NT2/D1 (cell line): ENCODE measurements at regions not wholly inside any gene's neighbourhood (a gene's known extent, or its start where the extent isn't known, plus 50 kb on each side); places are given as distances from the start of the nearest gene placed in this dataset.
"Not testable (repeated sequence)": the region's sequence is repeated elsewhere in the genome, so short reads cannot be mapped to it uniquely, and the experiment has no call there.

Experiments
- DNase-seq: peaks from one replicate; pipeline ENCODE4 v3.0.0-alpha.2; 2011; ENCODE audit warnings: low read depth, low spot score
- H3K27me3 ChIP-seq: 2 replicates; pipeline ENCODE4 v1.6.0; 2011; ENCODE audit warnings: mild to moderate bottlenecking; ENCODE audit not compliant: insufficient read length, insufficient read depth
- H3K36me3 ChIP-seq: 2 replicates; pipeline ENCODE4 v1.6.1; 2011; ENCODE audit warnings: mild to moderate bottlenecking, low read length, mixed read lengths; ENCODE audit not compliant: insufficient read depth, insufficient read length
- H3K4me1 ChIP-seq: 2 replicates; pipeline ENCODE4 v1.5.1; 2011; ENCODE audit not compliant: insufficient read depth, insufficient read length
- H3K4me3 ChIP-seq: 2 replicates; pipeline ENCODE4 v1.5.1; 2011; ENCODE audit warnings: low read depth; ENCODE audit not compliant: insufficient read length
- H3K9ac ChIP-seq: 2 replicates; pipeline ENCODE4 v1.6.0; 2011; ENCODE audit warnings: low read depth; ENCODE audit not compliant: insufficient read length
- H3K9me3 ChIP-seq: 2 replicates; pipeline ENCODE4 v1.5.1; 2011; ENCODE audit warnings: mild to moderate bottlenecking, low read length; ENCODE audit not compliant: insufficient read depth
- SUZ12 ChIP-seq: IDR thresholded peaks from 2 replicates; pipeline ENCODE4 v1.6.1; 2011; ENCODE audit not compliant: insufficient read length, insufficient read depth; ENCODE audit errors: extremely low read depth
- YY1 ChIP-seq: IDR thresholded peaks from 2 replicates; pipeline ENCODE4 v1.6.1; 2011; ENCODE audit not compliant: insufficient read length, insufficient read depth
- ZNF274 ChIP-seq: IDR thresholded peaks from 2 replicates; pipeline ENCODE4 v1.6.1; 2011; ENCODE audit warnings: mild to moderate bottlenecking, low read depth, low read length

DNA sequence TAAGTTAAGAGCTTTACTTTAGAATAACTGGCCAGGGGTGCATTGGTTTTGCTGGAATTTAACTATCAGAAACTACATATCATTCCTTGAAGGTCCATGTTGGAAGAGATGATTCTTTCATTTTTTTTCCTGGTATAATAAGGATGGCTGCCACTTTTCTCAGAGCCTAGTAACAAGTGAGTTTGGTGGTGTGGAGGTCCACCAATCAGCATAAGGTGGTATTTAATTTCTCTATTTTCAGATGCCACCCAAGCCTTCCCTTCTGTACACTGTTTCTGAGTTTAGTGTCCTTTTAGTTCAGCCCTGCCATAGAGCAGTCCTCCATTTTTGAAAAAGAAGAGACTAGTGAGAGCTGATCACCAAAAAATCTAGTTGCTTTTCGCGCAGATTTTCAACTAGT, 386.3 kb downstream of the USP25 start:
- H3K36me3 ChIP-seq: no peaks in the 10 kb centered on the region
- H3K9me3 ChIP-seq: no peaks in the 10 kb centered on the region
- DNase-seq: no peak
- H3K9ac ChIP-seq: no peak overlapping the region
- TF ChIP-seq SUZ12: no peak
- TF ChIP-seq ZNF274: no peak
- TF ChIP-seq YY1: no peak
- no peaks in the 10 kb centered on the region for H3K4me1 ChIP-seq
- H3K4me3 ChIP-seq: no peak overlapping the region
- no peaks in the 10 kb centered on the region for H3K27me3 ChIP-seq

DNA sequence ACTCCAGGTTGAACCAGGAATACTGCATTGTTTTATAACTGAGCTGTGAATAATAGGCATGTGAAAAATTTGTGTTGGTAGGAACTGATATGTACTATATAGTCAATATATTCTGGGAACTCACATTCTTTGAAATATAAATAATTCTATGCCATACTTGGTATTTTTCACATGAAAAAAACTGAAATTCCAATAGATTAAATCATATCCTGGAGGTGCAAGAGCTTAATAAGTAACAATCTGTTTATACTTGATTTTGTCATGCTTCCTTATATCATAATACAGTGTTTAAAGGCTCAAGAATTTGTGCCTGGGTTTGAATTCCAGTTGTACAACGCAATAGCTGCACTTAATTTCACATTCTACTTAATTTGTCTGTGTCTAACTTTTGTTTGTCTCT, 387.0 kb downstream of the USP25 start:
- Histone ChIP-seq H3K9ac (no peak overlapping the region), H3K4me3 (no peak overlapping the region), H3K9me3 (no peaks in the 10 kb centered on the region), H3K27me3 (no peaks in the 10 kb centered on the region), H3K4me1 (no peaks in the 10 kb centered on the region), H3K36me3 (no peaks in the 10 kb centered on the region)
- DNase-seq: no peak
- TF ChIP-seq YY1 (no peak), ZNF274 (no peak), SUZ12 (no peak)

DNA sequence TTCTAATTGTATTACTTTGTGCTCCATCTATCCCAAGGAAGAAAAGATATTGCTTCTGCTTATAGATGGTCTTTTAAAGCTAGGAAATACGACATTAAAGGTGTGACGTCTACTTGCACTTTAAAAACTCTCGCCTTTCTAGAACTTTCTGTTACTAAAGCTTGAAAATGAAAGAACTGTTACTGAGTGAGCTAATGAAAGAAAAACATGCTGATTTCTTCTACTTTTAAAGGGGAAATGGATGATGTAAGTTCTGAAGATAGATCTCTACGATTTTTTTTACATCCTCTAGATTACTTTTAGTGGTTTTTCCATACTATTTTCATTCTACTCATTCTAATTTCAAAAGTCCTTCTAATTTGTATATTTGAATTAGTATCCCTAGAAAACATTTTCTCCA, 387.5 kb downstream of the USP25 start:
- H3K27me3 ChIP-seq: no peaks in the 10 kb centered on the region
- H3K9me3 ChIP-seq: no peaks in the 10 kb centered on the region
- no peak overlapping the region for H3K4me3 ChIP-seq
- no peaks in the 10 kb centered on the region for H3K4me1 ChIP-seq
- no peaks in the 10 kb centered on the region for H3K36me3 ChIP-seq
- DNase-seq: no peak
- no peak for TF ChIP-seq YY1
- TF ChIP-seq ZNF274: no peak
- TF ChIP-seq SUZ12: no peak
- no peak overlapping the region for H3K9ac ChIP-seq

DNA sequence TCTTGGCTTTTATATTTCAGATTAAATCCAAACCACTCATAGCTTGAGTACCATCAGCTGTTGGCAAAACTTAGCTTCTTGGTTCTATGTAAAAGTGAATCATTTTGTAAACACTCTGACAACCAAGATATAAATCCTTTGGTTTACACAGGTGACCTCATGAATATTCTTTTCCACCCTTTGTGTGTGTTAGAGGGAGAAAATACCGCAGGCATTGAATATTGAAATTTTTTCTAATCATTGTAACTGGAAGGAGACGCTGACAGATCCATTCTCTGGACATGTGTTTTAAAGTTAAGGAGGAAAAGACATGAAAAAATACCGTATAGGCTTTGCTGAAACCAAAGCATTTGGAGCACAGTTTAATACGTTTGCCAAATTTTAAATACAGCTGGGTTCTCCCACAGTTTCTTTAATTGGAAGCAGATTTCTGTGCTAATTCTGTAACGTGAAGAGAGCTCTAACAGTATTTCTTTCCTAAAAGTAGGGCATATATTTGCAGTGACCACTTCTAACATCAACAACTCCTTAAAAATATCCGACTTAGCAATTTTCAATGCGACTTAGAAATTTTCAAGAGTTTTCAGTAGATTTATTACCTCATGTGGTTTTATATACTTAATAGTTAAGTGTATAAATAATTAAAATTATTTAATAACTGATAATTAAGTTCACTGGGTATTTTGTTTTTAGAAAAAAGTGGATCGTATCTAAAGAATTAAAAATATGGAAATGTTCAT, 388.2 kb downstream of the USP25 start:
- DNase-seq: no peak
- no peak overlapping the region for H3K4me3 ChIP-seq
- TF ChIP-seq SUZ12: no peak
- no peaks in the 10 kb centered on the region for H3K9me3 ChIP-seq
- no peaks in the 10 kb centered on the region for H3K36me3 ChIP-seq
- H3K9ac ChIP-seq: no peak overlapping the region
- no peaks in the 10 kb centered on the region for H3K27me3 ChIP-seq
- no peaks in the 10 kb centered on the region for H3K4me1 ChIP-seq

DNA sequence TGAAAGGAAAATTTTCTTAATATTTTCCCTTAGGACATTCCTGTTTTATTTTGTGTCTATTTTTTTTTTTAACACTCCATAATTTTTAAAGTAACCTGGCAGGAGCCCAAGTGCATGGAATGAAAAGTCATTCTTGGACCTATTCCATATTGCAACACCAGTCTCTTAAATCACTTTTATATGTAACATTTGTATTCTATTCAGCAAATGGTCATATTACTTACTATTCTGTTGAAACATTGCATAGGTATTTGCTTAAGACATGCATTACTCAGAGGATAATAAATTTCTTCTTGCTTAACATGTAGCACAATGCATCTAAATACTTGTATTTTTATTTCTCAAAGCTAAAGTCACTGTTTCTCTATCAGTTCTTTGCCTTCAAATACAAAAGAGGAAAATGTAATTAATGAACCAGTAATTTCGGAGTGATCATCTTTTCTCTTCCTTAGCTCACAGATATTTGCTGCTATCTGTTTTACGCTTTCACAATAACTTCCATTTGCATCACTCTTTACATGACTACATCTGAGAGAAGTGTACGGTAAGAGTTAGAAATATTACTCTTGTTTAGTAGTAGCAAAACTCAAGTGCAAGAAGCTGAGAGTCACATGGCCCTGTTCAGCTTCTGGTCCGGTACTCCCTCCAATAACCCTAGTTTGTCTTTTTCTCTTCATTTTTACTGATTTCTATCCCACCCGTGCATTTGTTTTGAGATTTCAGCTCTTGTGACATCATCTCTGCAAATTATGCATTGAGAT, 394.8 kb downstream of the USP25 start:
- no peak for DNase-seq
- Histone ChIP-seq H3K4me3 (no peak overlapping the region), H3K9ac (no peak overlapping the region)

DNA sequence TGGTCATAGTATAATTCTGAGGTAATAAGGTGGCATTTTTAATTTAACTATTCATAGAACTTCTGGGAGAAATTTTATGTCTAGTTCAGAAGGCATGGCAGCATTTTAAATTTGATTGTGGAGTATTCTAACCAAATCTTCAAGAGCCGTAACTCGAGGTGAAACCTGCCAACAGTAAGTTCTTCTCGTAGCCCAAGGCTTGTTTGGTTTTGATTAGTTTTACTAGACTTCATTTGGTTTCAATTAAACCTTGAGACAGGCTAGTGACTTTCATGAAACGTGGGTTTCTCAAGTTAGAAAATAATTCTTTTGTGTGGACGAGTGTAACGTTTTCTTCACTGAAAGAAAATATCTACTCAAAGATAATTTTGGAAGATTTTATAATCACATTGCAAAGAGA, 395.5 kb downstream of the USP25 start:
- no peak overlapping the region for H3K9ac ChIP-seq
- DNase-seq: no peak
- H3K27me3 ChIP-seq: no peaks in the 10 kb centered on the region

More for the DNA sequence above, 394.8 kb downstream of the USP25 start:
- TF ChIP-seq YY1: no peak
- no peak for TF ChIP-seq SUZ12
- no peak for TF ChIP-seq ZNF274
- Histone ChIP-seq H3K36me3 (no peaks in the 10 kb centered on the region), H3K4me1 (no peaks in the 10 kb centered on the region), H3K27me3 (no peaks in the 10 kb centered on the region), H3K9me3 (no peaks in the 10 kb centered on the region; the same call in 1 of the 2 replicates)

DNA sequence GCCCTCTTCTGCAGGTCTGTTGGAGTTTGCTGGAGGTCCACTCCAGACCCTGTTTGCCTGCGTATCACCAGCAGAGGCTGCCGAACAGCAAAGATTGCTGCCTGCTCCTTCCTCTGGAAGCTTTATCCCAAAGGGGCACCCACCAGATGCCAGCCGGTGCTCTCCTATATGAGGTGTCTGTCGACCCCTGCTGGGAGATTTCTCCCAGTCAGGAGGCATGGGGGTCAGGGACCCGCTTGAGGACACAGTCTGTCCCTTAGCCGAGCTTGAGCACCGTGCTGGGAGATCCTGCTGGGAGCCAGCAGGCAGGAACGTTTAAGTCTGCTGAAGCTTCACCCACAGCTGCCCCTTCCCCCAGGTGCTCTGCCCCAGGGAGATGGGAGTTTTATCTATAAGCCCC, 402.7 kb downstream of the USP25 start:
- not testable (repeated sequence) for H3K9ac ChIP-seq, H3K9me3 ChIP-seq, DNase-seq

More for the DNA sequence above, 395.5 kb downstream of the USP25 start:
- Histone ChIP-seq H3K4me1 (no peaks in the 10 kb centered on the region), H3K4me3 (no peak overlapping the region), H3K9me3 (no peaks in the 10 kb centered on the region; the same call in 1 of the 2 replicates), H3K36me3 (no peaks in the 10 kb centered on the region)
- TF ChIP-seq ZNF274 (no peak), SUZ12 (no peak), YY1 (no peak)

More for the DNA sequence above, 402.7 kb downstream of the USP25 start:
- H3K4me1 ChIP-seq, H3K4me3 ChIP-seq, H3K36me3 ChIP-seq, H3K27me3 ChIP-seq: not testable (repeated sequence)
